Liver (tissue), 8 donors: ENCODE measurements at regions not wholly inside any gene's neighbourhood (a gene's known extent, or its start where the extent isn't known, plus 50 kb on each side); places are given as distances from the start of the nearest gene placed in this dataset.

Source experiments
- DNase-seq: peaks from one replicate; pipeline ENCODE4 v3.0.0-alpha.2; 2017; ENCODE audit warnings: low spot score
- H3K27ac ChIP-seq, 2 donors: one replicate each; pipeline ENCODE4 v1.7.0; 2013; ENCODE audit warnings: inconsistent platforms in 2 of 2, low read length in 2 of 2, control low read depth in 1 of 2, low read depth in 1 of 2, mild to moderate bottlenecking in 1 of 2
- H3K27me3 ChIP-seq, 4 donors: one replicate each; pipeline versions ENCODE4 v1.6.1 to v1.7.0; 2013; ENCODE audit warnings: low read length in 3 of 4, inconsistent platforms in 1 of 4, mild to moderate bottlenecking in 1 of 4, moderate library complexity in 1 of 4; ENCODE audit not compliant: control insufficient read depth in 4 of 4, insufficient read depth in 4 of 4
- H3K36me3 ChIP-seq, 4 donors: one replicate each; pipeline versions ENCODE4 v1.6.1 to v1.7.0; 2013; ENCODE audit warnings: low read length in 3 of 4, mild to moderate bottlenecking in 3 of 4, low read depth in 1 of 4, moderate library complexity in 1 of 4; ENCODE audit not compliant: control insufficient read depth in 4 of 4, insufficient read depth in 3 of 4
- H3K4me1 ChIP-seq, 4 donors: one replicate each; pipeline versions ENCODE4 v1.6.1 to v1.7.0; 2013; ENCODE audit warnings: low read length in 3 of 4, mild to moderate bottlenecking in 3 of 4, moderate library complexity in 1 of 4; ENCODE audit not compliant: control insufficient read depth in 4 of 4, insufficient read depth in 4 of 4
- H3K4me3 ChIP-seq, 3 donors: one replicate each; pipeline versions ENCODE4 v1.6.1 to v1.7.0; 2013; ENCODE audit warnings: low read length in 3 of 3, control low read depth in 1 of 3, low read depth in 1 of 3, mild to moderate bottlenecking in 1 of 3
- H3K9ac ChIP-seq, 2 donors: one replicate each; pipeline ENCODE4 v1.7.0; 2013; ENCODE audit warnings: low read length in 2 of 2, mild to moderate bottlenecking in 2 of 2, moderate library complexity in 2 of 2, control low read depth in 1 of 2, low read depth in 1 of 2
- H3K9me3 ChIP-seq, 4 donors: one replicate each; pipeline versions ENCODE4 v1.6.1 to v1.7.0; 2013; ENCODE audit warnings: low read length in 3 of 4; ENCODE audit not compliant: control insufficient read depth in 4 of 4
- ATF3 ChIP-seq: IDR thresholded peaks from 2 replicates; pipeline ENCODE4 v1.6.1; 2016; ENCODE audit warnings: antibody characterized with exemption
- CTCF ChIP-seq: fragments of 150-350 bp; IDR thresholded peaks from 2 replicates; pipeline ENCODE4 v1.5.1; 2017; ENCODE audit warnings: improper control_type of control experiment, low read depth, low read length; ENCODE audit not compliant: missing input control
- GABPA ChIP-seq, 2 donors: IDR thresholded peaks in 1 of 2; conservative IDR thresholded peaks in 1 of 2; 2 replicates each; pipeline ENCODE4 v1.6.1; 2016; ENCODE audit warnings: antibody characterized with exemption in 2 of 2, mild to moderate bottlenecking in 1 of 2, moderate library complexity in 1 of 2
- HNF4A ChIP-seq, 2 donors: conservative IDR thresholded peaks; 2 replicates each; pipeline ENCODE4 v1.6.1; 2016; ENCODE audit warnings: antibody characterized with exemption in 2 of 2, mild to moderate bottlenecking in 2 of 2
- HNF4G ChIP-seq: IDR thresholded peaks from 2 replicates; pipeline ENCODE4 v1.6.1; 2016; ENCODE audit warnings: antibody characterized with exemption
- JUND ChIP-seq, 2 donors: IDR thresholded peaks; 2 replicates each; pipeline ENCODE4 v1.6.1; 2016; ENCODE audit warnings: antibody characterized with exemption in 2 of 2
- MAX ChIP-seq: IDR thresholded peaks from 2 replicates; pipeline ENCODE4 v1.6.1; 2016; ENCODE audit warnings: antibody characterized with exemption
- RAD21 ChIP-seq, 2 donors: IDR thresholded peaks; 2 replicates each; pipeline ENCODE4 v1.6.1; 2016; ENCODE audit warnings: antibody characterized with exemption in 2 of 2, mild to moderate bottlenecking in 2 of 2
- REST ChIP-seq: IDR thresholded peaks from 2 replicates; pipeline ENCODE4 v1.6.1; 2016; ENCODE audit warnings: antibody characterized with exemption, mild to moderate bottlenecking
- RXRA ChIP-seq, 2 donors: IDR thresholded peaks; 2 replicates each; pipeline ENCODE4 v1.6.1; 2017 to 2018; ENCODE audit warnings: antibody characterized with exemption in 2 of 2, mild to moderate bottlenecking in 1 of 2
- SP1 ChIP-seq: IDR thresholded peaks from 2 replicates; pipeline ENCODE4 v1.6.1; 2018; ENCODE audit warnings: antibody characterized with exemption, mild to moderate bottlenecking
- YY1 ChIP-seq: IDR thresholded peaks from 2 replicates; pipeline ENCODE4 v1.6.1; 2016; ENCODE audit warnings: antibody characterized with exemption, mild to moderate bottlenecking
- ZBTB33 ChIP-seq: IDR thresholded peaks from 2 replicates; pipeline ENCODE4 v1.6.1; 2016; ENCODE audit warnings: antibody characterized with exemption
- WGBS: extraction: QIAGEN DNeasy Blood & Tissue Kit; methylation state at CpG from one replicate; pipeline ENCODE4 v1.1.7; 2013; 5-methylcytosine and 5-hydroxymethylcytosine counted together
- donor health status: healthy.
- donor health status: healthy.
- donor health status: healthy.
- donor health status: healthy.
- donor health status: healthy.

- Histone ChIP-seq H3K4me1 (no peaks in the 10 kb centered on the region), H3K4me3 (no peak overlapping the region), H3K9me3 (no peaks in the 10 kb centered on the region), H3K36me3 (no peaks in the 10 kb centered on the region), H3K27me3 (no peaks in the 10 kb centered on the region), H3K27ac (no peak overlapping the region), H3K9ac (no peak overlapping the region)
- WGBS, result 94% methylated on average over 6 of the region's 6 CpGs
- TF ChIP-seq REST, result no peak
- no peak for DNase-seq
Observed at GRCh38 chr4:123520325-123520724, 123.7 kb downstream of the SPRY1 start.

GRCh38 chr4:123522081-123522480, 125.5 kb downstream of the SPRY1 start:
- WGBS, result 94% methylated on average over 3 of the region's 3 CpGs

GRCh38 chr4:123522646-123523045, 126.1 kb downstream of the SPRY1 start:
- Histone ChIP-seq H3K27me3 (no peaks in the 10 kb centered on the region), H3K4me1 (no peaks in the 10 kb centered on the region), H3K27ac (no peak overlapping the region), H3K9ac (no peak overlapping the region), H3K9me3 (no peaks in the 10 kb centered on the region), H3K36me3 (no peaks in the 10 kb centered on the region), H3K4me3 (no peak overlapping the region)
- 88% methylated on average over 3 of the region's 3 CpGs for WGBS
- DNase-seq, result no peak
- TF ChIP-seq SP1 (no peak), MAX (no peak), REST (no peak), JUND (IDR thresholded peaks at IDR 0.05) (no peak), ATF3 (no peak), HNF4A (conservative IDR thresholded peaks at IDR 0.05) (no peak), RAD21 (IDR thresholded peaks at IDR 0.05) (no peak), YY1 (no peak), ZBTB33 (no peak), RXRA (IDR thresholded peaks at IDR 0.05) (no peak)

More at GRCh38 chr4:123522081-123522480, 125.5 kb downstream of the SPRY1 start:
- TF ChIP-seq CTCF (no peak), YY1 (no peak), GABPA (IDR thresholded peaks at IDR 0.05 in 1 of 2, conservative IDR thresholded peaks at IDR 0.05 in 1 of 2) (no peak), HNF4G (no peak)
- DNase-seq, result no peak
- Histone ChIP-seq H3K9me3 (no peaks in the 10 kb centered on the region), H3K27me3 (no peaks in the 10 kb centered on the region), H3K27ac (no peak overlapping the region), H3K4me3 (no peak overlapping the region), H3K4me1 (no peaks in the 10 kb centered on the region), H3K9ac (no peak overlapping the region), H3K36me3 (no peaks in the 10 kb centered on the region)
